ENCODE measurements at regions not wholly inside any gene's neighbourhood (a gene's known extent, or its start where the extent isn't known, plus 50 kb on each side); places are given as distances from the start of the nearest gene placed in this dataset.

DNA sequence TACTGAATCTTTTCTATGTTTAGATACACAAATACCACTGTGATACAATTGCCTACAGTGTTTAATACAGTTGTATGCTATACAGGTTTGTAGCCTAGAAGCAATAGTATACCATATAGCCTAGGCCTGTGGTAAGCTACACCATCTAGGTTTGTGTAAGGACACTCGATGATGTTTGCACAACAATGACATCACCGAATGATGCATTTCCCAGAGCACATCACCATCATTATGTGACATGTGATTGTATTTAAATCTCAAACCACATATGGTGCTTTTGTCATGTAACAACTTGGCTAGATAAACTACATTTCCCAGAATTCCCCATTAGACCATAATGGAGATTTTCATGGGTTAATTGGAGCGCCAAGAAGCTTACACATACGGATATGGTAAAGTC, 128.4 kb upstream of the CPNE8 start:
- Histone ChIP-seq H3K36me3 (ENCODE audit: insufficient read depth, low read length) (no peaks in the 10 kb centered on the region), H4K20me1 (ENCODE audit: insufficient read depth, low read length) (no peaks in the 10 kb centered on the region), H3K4me3 (ENCODE audit: insufficient read depth, low read length) (no peak overlapping the region), H3K27ac (ENCODE audit: low read depth, low read length) (no peak overlapping the region), H2AFZ (ENCODE audit: low read length) (no peak overlapping the region), H3K9me3 (ENCODE audit: low read depth, low read length) (no peaks in the 10 kb centered on the region), H3K4me2 (ENCODE audit: insufficient read depth, low read length) (no peak overlapping the region), H3K79me2 (ENCODE audit: insufficient read depth, low read length) (no peaks in the 10 kb centered on the region), H3K27me3 (ENCODE audit: insufficient read depth, low read length) (no peaks in the 10 kb centered on the region), H3K4me1 (ENCODE audit: insufficient read depth, low read length) (no peaks in the 10 kb centered on the region)
- DNase-seq (ENCODE audit: insufficient read length, low spot score, missing footprints), result no peak
- TF ChIP-seq, protein P1, sequence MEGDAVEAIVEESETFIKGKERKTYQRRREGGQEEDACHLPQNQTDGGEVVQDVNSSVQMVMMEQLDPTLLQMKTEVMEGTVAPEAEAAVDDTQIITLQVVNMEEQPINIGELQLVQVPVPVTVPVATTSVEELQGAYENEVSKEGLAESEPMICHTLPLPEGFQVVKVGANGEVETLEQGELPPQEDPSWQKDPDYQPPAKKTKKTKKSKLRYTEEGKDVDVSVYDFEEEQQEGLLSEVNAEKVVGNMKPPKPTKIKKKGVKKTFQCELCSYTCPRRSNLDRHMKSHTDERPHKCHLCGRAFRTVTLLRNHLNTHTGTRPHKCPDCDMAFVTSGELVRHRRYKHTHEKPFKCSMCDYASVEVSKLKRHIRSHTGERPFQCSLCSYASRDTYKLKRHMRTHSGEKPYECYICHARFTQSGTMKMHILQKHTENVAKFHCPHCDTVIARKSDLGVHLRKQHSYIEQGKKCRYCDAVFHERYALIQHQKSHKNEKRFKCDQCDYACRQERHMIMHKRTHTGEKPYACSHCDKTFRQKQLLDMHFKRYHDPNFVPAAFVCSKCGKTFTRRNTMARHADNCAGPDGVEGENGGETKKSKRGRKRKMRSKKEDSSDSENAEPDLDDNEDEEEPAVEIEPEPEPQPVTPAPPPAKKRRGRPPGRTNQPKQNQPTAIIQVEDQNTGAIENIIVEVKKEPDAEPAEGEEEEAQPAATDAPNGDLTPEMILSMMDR (IDR thresholded peaks at IDR 0.05; ENCODE audit: extremely low read depth, low read depth, low read length), result no peak

DNA sequence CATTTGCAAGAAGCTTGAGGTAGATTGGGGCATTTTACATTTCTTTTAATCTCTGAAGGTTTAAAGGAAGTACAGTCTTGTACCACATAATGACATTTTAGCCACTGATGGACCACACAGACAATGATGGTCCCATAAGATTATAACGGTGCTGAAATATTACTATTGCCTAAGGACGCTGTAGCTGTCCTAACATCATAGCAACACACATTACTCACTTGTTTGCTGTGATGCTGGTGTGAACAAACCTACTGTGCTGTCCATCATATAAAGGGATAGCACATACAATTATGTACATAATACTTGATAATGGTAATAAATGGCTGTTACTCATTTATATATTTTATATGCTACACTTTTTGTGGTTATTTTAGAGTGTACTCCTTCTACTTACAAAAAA, 127.1 kb upstream of the CPNE8 start:
- TF ChIP-seq, protein P1 (IDR thresholded peaks at IDR 0.05; ENCODE audit: extremely low read depth, low read depth, low read length), result no peak
- Histone ChIP-seq H3K27ac (ENCODE audit: low read depth, low read length) (no peak overlapping the region), H2AFZ (ENCODE audit: low read length) (no peak overlapping the region), H3K4me1 (ENCODE audit: insufficient read depth, low read length) (no peaks in the 10 kb centered on the region), H3K27me3 (ENCODE audit: insufficient read depth, low read length) (no peaks in the 10 kb centered on the region), H3K4me3 (ENCODE audit: insufficient read depth, low read length) (no peak overlapping the region), H3K4me2 (ENCODE audit: insufficient read depth, low read length) (no peak overlapping the region), H3K9me3 (ENCODE audit: low read depth, low read length) (no peaks in the 10 kb centered on the region), H4K20me1 (ENCODE audit: insufficient read depth, low read length) (no peaks in the 10 kb centered on the region), H3K79me2 (ENCODE audit: insufficient read depth, low read length) (no peaks in the 10 kb centered on the region), H3K36me3 (ENCODE audit: insufficient read depth, low read length) (no peaks in the 10 kb centered on the region)
- DNase-seq (ENCODE audit: insufficient read length, low spot score, missing footprints), result no peak

DNA sequence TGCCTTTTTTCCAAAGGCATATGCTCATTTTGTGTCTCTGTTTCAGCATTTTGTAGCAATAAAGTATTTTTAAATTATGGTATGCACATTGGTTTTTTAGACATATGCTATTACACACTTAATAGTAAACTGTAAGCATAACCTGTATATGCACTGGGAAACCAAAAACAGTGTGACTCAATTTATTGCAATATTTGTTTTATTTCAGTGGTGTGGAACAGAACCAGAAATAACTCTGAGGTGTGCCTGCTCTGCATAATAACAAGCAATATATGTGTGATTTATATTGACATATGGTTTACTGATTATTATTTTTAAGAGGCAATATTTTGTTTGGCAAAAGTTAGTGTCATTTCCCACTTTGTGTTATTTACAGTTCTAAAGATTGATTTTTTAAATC, 126.6 kb upstream of the CPNE8 start:
- DNase-seq (ENCODE audit: insufficient read length, low spot score, missing footprints), result no peak
- Histone ChIP-seq H3K27me3 (ENCODE audit: insufficient read depth, low read length) (no peaks in the 10 kb centered on the region), H3K79me2 (ENCODE audit: insufficient read depth, low read length) (no peaks in the 10 kb centered on the region), H3K4me2 (ENCODE audit: insufficient read depth, low read length) (no peak overlapping the region), H3K4me1 (ENCODE audit: insufficient read depth, low read length) (no peaks in the 10 kb centered on the region), H2AFZ (ENCODE audit: low read length) (no peak overlapping the region), H3K27ac (ENCODE audit: low read depth, low read length) (no peak overlapping the region), H3K4me3 (ENCODE audit: insufficient read depth, low read length) (no peak overlapping the region), H3K36me3 (ENCODE audit: insufficient read depth, low read length) (no peaks in the 10 kb centered on the region), H3K9me3 (ENCODE audit: low read depth, low read length) (no peaks in the 10 kb centered on the region), H4K20me1 (ENCODE audit: insufficient read depth, low read length) (no peaks in the 10 kb centered on the region)
- TF ChIP-seq, protein P1 (IDR thresholded peaks at IDR 0.05; ENCODE audit: extremely low read depth, low read depth, low read length), result no peak

DNA sequence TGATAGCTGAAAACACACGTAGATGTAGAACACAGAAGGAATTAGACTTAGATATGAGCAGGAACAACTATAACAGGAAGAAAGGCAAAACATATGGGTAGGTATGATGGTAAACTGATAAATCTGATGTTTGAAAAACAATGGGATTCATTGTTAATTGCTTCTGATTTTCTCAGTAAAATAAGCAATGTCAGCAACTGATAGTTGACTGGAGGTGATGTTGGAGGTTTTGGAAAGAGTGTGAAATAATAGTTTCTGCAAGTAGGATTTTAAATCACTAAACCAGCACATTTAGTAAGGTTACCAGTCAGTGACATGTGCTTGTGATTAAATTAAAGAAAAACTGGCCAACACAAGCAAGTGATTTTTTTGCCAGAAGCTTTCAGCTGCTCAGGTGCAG, 123.0 kb upstream of the CPNE8 start:
- no peak for DNase-seq (ENCODE audit: insufficient read length, low spot score, missing footprints)
- TF ChIP-seq, protein P1 (IDR thresholded peaks at IDR 0.05; ENCODE audit: extremely low read depth, low read depth, low read length), result no peak
- Histone ChIP-seq H2AFZ (ENCODE audit: low read length) (no peak overlapping the region), H4K20me1 (ENCODE audit: insufficient read depth, low read length) (no peaks in the 10 kb centered on the region), H3K27ac (ENCODE audit: low read depth, low read length) (no peak overlapping the region), H3K27me3 (ENCODE audit: insufficient read depth, low read length) (no peaks in the 10 kb centered on the region), H3K79me2 (ENCODE audit: insufficient read depth, low read length) (no peaks in the 10 kb centered on the region), H3K4me1 (ENCODE audit: insufficient read depth, low read length) (no peaks in the 10 kb centered on the region), H3K4me2 (ENCODE audit: insufficient read depth, low read length) (no peak overlapping the region), H3K9me3 (ENCODE audit: low read depth, low read length) (no peaks in the 10 kb centered on the region), H3K36me3 (ENCODE audit: insufficient read depth, low read length) (no peaks in the 10 kb centered on the region), H3K4me3 (ENCODE audit: insufficient read depth, low read length) (no peak overlapping the region)
